Parathyroid adenoma (tissue), 2 donors: ENCODE measurements at regions not wholly inside any gene's neighbourhood (a gene's known extent, or its start where the extent isn't known, plus 50 kb on each side); places are given as distances from the start of the nearest gene placed in this dataset.

ENCODE experiments used
- H2AFZ ChIP-seq: fragments of 300-600 bp; sonication (generic); one replicate; pipeline ENCODE4 v1.7.0; 2017; ENCODE audit warnings: antibody characterized with exemption, mild to moderate bottlenecking
- H3K27ac ChIP-seq: fragments of 300-600 bp; sonication (generic); one replicate; pipeline ENCODE4 v1.7.0; 2017
- H3K27me3 ChIP-seq: fragments of 300-600 bp; sonication (generic); one replicate; pipeline ENCODE4 v1.7.0; 2017; ENCODE audit warnings: low read length; ENCODE audit not compliant: control insufficient read depth, insufficient read depth
- H3K36me3 ChIP-seq: fragments of 300-600 bp; sonication (generic); one replicate; pipeline ENCODE4 v1.7.0; 2017; ENCODE audit warnings: low read length; ENCODE audit not compliant: control insufficient read depth, insufficient read depth
- H3K4me1 ChIP-seq: fragments of 300-600 bp; sonication (generic); one replicate; pipeline ENCODE4 v1.7.0; 2017; ENCODE audit warnings: control low read depth
- H3K4me2 ChIP-seq: fragments of 300-600 bp; sonication (generic); one replicate; pipeline ENCODE4 v1.7.0; 2017; ENCODE audit warnings: low read length
- H3K4me3 ChIP-seq: fragments of 300-600 bp; sonication (generic); one replicate; pipeline ENCODE4 v1.7.0; 2017; ENCODE audit warnings: low read depth, low read length
- H3K79me2 ChIP-seq: fragments of 300-600 bp; sonication (generic); one replicate; pipeline ENCODE4 v1.7.0; 2017; ENCODE audit warnings: control low read depth
- H3K9ac ChIP-seq: fragments of 300-600 bp; sonication (generic); one replicate; pipeline ENCODE4 v1.7.0; 2017; ENCODE audit warnings: mild to moderate bottlenecking
- H3K9me3 ChIP-seq: fragments of 300-600 bp; sonication (generic); one replicate; pipeline ENCODE4 v1.7.0; 2017; ENCODE audit warnings: low read length; ENCODE audit not compliant: control insufficient read depth
- CTCF ChIP-seq: fragments of 300-600 bp; sonication (generic); IDR thresholded peaks from one replicate; pipeline ENCODE4 v1.7.0; 2017; ENCODE audit warnings: antibody characterized with exemption, mild to moderate bottlenecking
- donor health status: primary hyperparathyroidism.

- no peaks in the 10 kb centered on the region for H3K4me1 ChIP-seq
- H3K27me3 ChIP-seq, result no peaks in the 10 kb centered on the region
- H2AFZ ChIP-seq, result no peak overlapping the region
- no peak overlapping the region for H3K27ac ChIP-seq
- TF ChIP-seq CTCF, result no peak
- no peak overlapping the region for H3K4me3 ChIP-seq
- H3K9ac ChIP-seq, result no peak overlapping the region
- H3K4me2 ChIP-seq, result no peak overlapping the region
- no peaks in the 10 kb centered on the region for H3K9me3 ChIP-seq
- no peaks in the 10 kb centered on the region for H3K36me3 ChIP-seq
- no peaks in the 10 kb centered on the region for H3K79me2 ChIP-seq
These were observed 255.3 kb upstream of the CDH11 start for GRCh38 chr16:65377195-65377594.

- H3K4me3 ChIP-seq, result no peak overlapping the region
- H3K9me3 ChIP-seq, result no peaks in the 10 kb centered on the region
These were observed 254.7 kb upstream of the CDH11 start for GRCh38 chr16:65376601-65377000.

GRCh38 chr16:65375651-65376050 lies 253.8 kb upstream of the CDH11 start:
- Histone ChIP-seq H3K79me2 (no peaks in the 10 kb centered on the region), H3K9me3 (no peaks in the 10 kb centered on the region), H3K4me1 (no peaks in the 10 kb centered on the region), H2AFZ (no peak overlapping the region), H3K27me3 (no peaks in the 10 kb centered on the region), H3K9ac (no peak overlapping the region), H3K4me2 (no peak overlapping the region), H3K4me3 (no peak overlapping the region), H3K36me3 (no peaks in the 10 kb centered on the region), H3K27ac (no peak overlapping the region)
- no peak for TF ChIP-seq CTCF

More at GRCh38 chr16:65376601-65377000, 254.7 kb upstream of the CDH11 start:
- Histone ChIP-seq H3K79me2 (no peaks in the 10 kb centered on the region), H2AFZ (no peak overlapping the region), H3K4me1 (no peaks in the 10 kb centered on the region), H3K4me2 (no peak overlapping the region), H3K9ac (no peak overlapping the region), H3K36me3 (no peaks in the 10 kb centered on the region), H3K27ac (no peak overlapping the region), H3K27me3 (no peaks in the 10 kb centered on the region)
- TF ChIP-seq CTCF, result no peak

GRCh38 chr16:65373097-65373496 lies 251.2 kb upstream of the CDH11 start:
- H3K79me2 ChIP-seq, result no peaks in the 10 kb centered on the region
- no peak overlapping the region for H2AFZ ChIP-seq
- no peaks in the 10 kb centered on the region for H3K36me3 ChIP-seq
- no peaks in the 10 kb centered on the region for H3K27me3 ChIP-seq
- H3K4me1 ChIP-seq, result no peaks in the 10 kb centered on the region
- H3K27ac ChIP-seq, result no peak overlapping the region
- no peaks in the 10 kb centered on the region for H3K9me3 ChIP-seq
- no peak overlapping the region for H3K4me3 ChIP-seq
- H3K4me2 ChIP-seq, result no peak overlapping the region
- no peak overlapping the region for H3K9ac ChIP-seq
- no peak for TF ChIP-seq CTCF

- no peak overlapping the region for H3K4me2 ChIP-seq
- H3K4me1 ChIP-seq, result no peaks in the 10 kb centered on the region
- no peaks in the 10 kb centered on the region for H3K27me3 ChIP-seq
- H3K27ac ChIP-seq, result no peak overlapping the region
- no peaks in the 10 kb centered on the region for H3K36me3 ChIP-seq
- H3K9ac ChIP-seq, result no peak overlapping the region
- H3K4me3 ChIP-seq, result no peak overlapping the region
- H2AFZ ChIP-seq, result no peak overlapping the region
- H3K79me2 ChIP-seq, result no peaks in the 10 kb centered on the region
- H3K9me3 ChIP-seq, result no peaks in the 10 kb centered on the region
- no peak for TF ChIP-seq CTCF
These were observed 250.3 kb upstream of the CDH11 start for GRCh38 chr16:65372171-65372570.
